ENCODE measurements at regions not wholly inside any gene's neighbourhood (a gene's known extent, or its start where the extent isn't known, plus 50 kb on each side); places are given as distances from the start of the nearest gene placed in this dataset.
A peak's percentile ranks its signal among the peaks of the same experiment; 100 is the strongest.

- no peak for DNase-seq (ENCODE audit: low read depth)
These were observed 148.8 kb downstream of the INO80D start for GRCh38 chr2:205937211-205937610.

- peak; percentile 5 for DNase-seq (ENCODE audit: low read depth)
These were observed 149.5 kb downstream of the INO80D start for GRCh38 chr2:205936446-205936845.

GRCh38 chr2:205934443-205934842, 151.5 kb downstream of the INO80D start:
- DNase-seq (ENCODE audit: low read depth): peak; percentile 11

- no peak for DNase-seq (ENCODE audit: low read depth)
These were observed 153.1 kb downstream of the INO80D start for GRCh38 chr2:205932861-205933260.

GRCh38 chr2:205931388-205931787, 154.6 kb downstream of the INO80D start:
- DNase-seq (ENCODE audit: low read depth): peak; percentile 21

GRCh38 chr2:205930209-205930608, 155.8 kb downstream of the INO80D start:
- peak; percentile 42 for DNase-seq (ENCODE audit: low read depth)

GRCh38 chr2:205929246-205929942, 156.6 kb downstream of the INO80D start:
- no peak for DNase-seq (ENCODE audit: low read depth)

GRCh38 chr2:205925373-205926337, 160.3 kb downstream of the INO80D start:
- peak; percentile 66 for DNase-seq (ENCODE audit: low read depth)

GRCh38 chr2:205924676-205925075, 161.3 kb downstream of the INO80D start:
- no peak for DNase-seq (ENCODE audit: low read depth)

GRCh38 chr2:205915130-205915524, 170.8 kb downstream of the INO80D start:
- DNase-seq (ENCODE audit: low read depth): no peak

- DNase-seq (ENCODE audit: low read depth): no peak
These were observed 171.5 kb downstream of the INO80D start for GRCh38 chr2:205914213-205915129.

- no peak for DNase-seq (ENCODE audit: low read depth)
These were observed 172.3 kb downstream of the INO80D start for GRCh38 chr2:205913668-205914067.

- DNase-seq (ENCODE audit: low read depth): no peak
These were observed 174.7 kb downstream of the INO80D start for GRCh38 chr2:205911306-205911705.

GRCh38 chr2:205909184-205909572, 176.8 kb downstream of the INO80D start:
- DNase-seq (ENCODE audit: low read depth): no peak

- no peak for DNase-seq (ENCODE audit: low read depth)
These were observed 177.5 kb downstream of the INO80D start for GRCh38 chr2:205908212-205909183.

- DNase-seq (ENCODE audit: low read depth): no peak
These were observed 179.6 kb downstream of the INO80D start for GRCh38 chr2:205906419-205906818.

GRCh38 chr2:205905576-205905975, 180.4 kb downstream of the INO80D start:
- DNase-seq (ENCODE audit: low read depth): no peak

- no peak for DNase-seq (ENCODE audit: low read depth)
These were observed 181.1 kb downstream of the INO80D start for GRCh38 chr2:205904873-205905272.

- DNase-seq (ENCODE audit: low read depth): peak; percentile 25
These were observed 182.3 kb downstream of the INO80D start for GRCh38 chr2:205903549-205904129.

- no peak for DNase-seq (ENCODE audit: low read depth)
These were observed 183.1 kb downstream of the INO80D start for GRCh38 chr2:205902900-205903237.
